Natural killer cell (primary cell): ENCODE measurements at regions not wholly inside any gene's neighbourhood (a gene's known extent, or its start where the extent isn't known, plus 50 kb on each side); places are given as distances from the start of the nearest gene placed in this dataset.

Experiments used
- ATAC-seq, 3 donors: fragments of 150-1000 bp in 2 of 3; fragments of 200-7000 bp in 1 of 3; cut with Tn5 transposase; 1 replicate in 1 of 3; 2 replicates in 2 of 3; pipeline ENCODE4 v1.10.0; 2021; ENCODE audit warnings: mild to moderate bottlenecking in 2 of 3, moderate library complexity in 2 of 3
- DNase-seq, 2 donors: peaks; one replicate each; pipeline versions ENCODE4 v3.0.0 to v3.0.0-alpha.2; 2013 to 2021; ENCODE audit warnings: mixed read lengths in 1 of 2
- H3K27ac ChIP-seq: one replicate; pipeline ENCODE4 v1.5.1; 2013; ENCODE audit warnings: mild to moderate bottlenecking, low read length
- H3K27me3 ChIP-seq: one replicate; pipeline ENCODE4 v1.6.1; 2013; ENCODE audit warnings: low read length; ENCODE audit not compliant: control insufficient read depth, insufficient read depth
- H3K36me3 ChIP-seq: one replicate; pipeline ENCODE4 v1.6.1; 2013; ENCODE audit warnings: low read length; ENCODE audit not compliant: control insufficient read depth, insufficient read depth
- H3K4me1 ChIP-seq: one replicate; pipeline ENCODE4 v1.6.1; 2013; ENCODE audit warnings: low read length; ENCODE audit not compliant: control insufficient read depth, insufficient read depth
- H3K4me3 ChIP-seq: one replicate; pipeline ENCODE4 v1.5.1; 2013; ENCODE audit warnings: low read length
- H3K9me3 ChIP-seq: one replicate; pipeline ENCODE4 v1.6.1; 2013; ENCODE audit warnings: low read length; ENCODE audit not compliant: control insufficient read depth, insufficient read depth
- H3K27ac Mint-ChIP-seq, 2 donors: one replicate each; pipeline ENCODE4 v1.8.0; 2022; ENCODE audit warnings: mild to moderate bottlenecking in 2 of 2, mixed read lengths in 2 of 2, moderate library complexity in 1 of 2
- H3K27me3 Mint-ChIP-seq, 2 donors: one replicate each; pipeline ENCODE4 v1.8.0; 2022; ENCODE audit warnings: low read depth in 2 of 2, mixed read lengths in 2 of 2
- H3K36me3 Mint-ChIP-seq: one replicate; pipeline ENCODE4 v1.8.0; 2022; ENCODE audit warnings: mixed read lengths
- H3K4me1 Mint-ChIP-seq, 2 donors: one replicate each; pipeline ENCODE4 v1.8.0; 2022; ENCODE audit warnings: mixed read lengths in 2 of 2
- H3K4me3 Mint-ChIP-seq: one replicate; pipeline ENCODE4 v1.8.0; 2022; ENCODE audit warnings: mild to moderate bottlenecking, moderate library complexity, mixed read lengths
- H3K9me3 Mint-ChIP-seq, 2 donors: one replicate each; pipeline ENCODE4 v1.8.0; 2022; ENCODE audit warnings: mixed read lengths in 2 of 2
- CTCF ChIP-seq: fragments of 200-600 bp; IDR thresholded peaks from one replicate; pipeline ENCODE4 v1.8.0; 2022; ENCODE audit warnings: antibody characterized with exemption
- WGBS: methylation state at CpG from one replicate; pipeline ENCODE4 v1.1.7; 2013; ENCODE audit warnings: missing lambda C conversion rate; ENCODE audit not compliant: insufficient coverage; 5-methylcytosine and 5-hydroxymethylcytosine counted together
- intact Hi-C: fragments of 100-400 bp; cut with micrococcal nuclease; formaldehyde crosslinking; loops from one replicate; pipeline ENCODE4 v1.14.2; 2022

- no peaks in the 10 kb centered on the region for H3K9me3 Mint-ChIP-seq
- intact Hi-C loops: no loop called here
- no peaks in the 10 kb centered on the region for H3K36me3 Mint-ChIP-seq
- H3K4me1 Mint-ChIP-seq: no peaks in the 10 kb centered on the region
- Histone ChIP-seq H3K4me1 (no peaks in the 10 kb centered on the region), H3K27ac (no peak overlapping the region), H3K27me3 (no peaks in the 10 kb centered on the region), H3K4me3 (no peak overlapping the region), H3K9me3 (no peaks in the 10 kb centered on the region), H3K36me3 (no peaks in the 10 kb centered on the region)
- WGBS: 30% methylated on average over 3 of the region's 4 CpGs
- H3K4me3 Mint-ChIP-seq: no peak overlapping the region
- peaks cover 6 to 10% of the 10 kb centered on the region in 2 donors for H3K27me3 Mint-ChIP-seq
- no peak overlapping the region for H3K27ac Mint-ChIP-seq
- DNase-seq: peak in 1 of 2 donors; percentile 70
- TF ChIP-seq CTCF: peak; percentile 28
- peak; percentile 68 to 84 (median 77) for ATAC-seq
Observed at GRCh38 chr15:79595995-79596622, 164.0 kb downstream of the MINAR1 start.

GRCh38 chr15:79598639-79599038 is 166.5 kb downstream of the MINAR1 start:
- WGBS: 68% methylated on average over 1 of the region's 1 CpG
- DNase-seq: no peak
- H3K9me3 ChIP-seq: no peaks in the 10 kb centered on the region
- Mint-ChIP-seq H3K36me3 (no peaks in the 10 kb centered on the region), H3K9me3 (no peaks in the 10 kb centered on the region), H3K4me1 (no peaks in the 10 kb centered on the region), H3K27ac (no peak overlapping the region), H3K27me3 (peaks cover 6 to 10% of the 10 kb centered on the region in 2 donors), H3K4me3 (no peak overlapping the region)
- no peak overlapping the region for H3K27ac ChIP-seq
- no peak overlapping the region for H3K4me3 ChIP-seq
- no peak for ATAC-seq
- H3K4me1 ChIP-seq: no peaks in the 10 kb centered on the region
- no peak for TF ChIP-seq CTCF
- no peaks in the 10 kb centered on the region for H3K36me3 ChIP-seq
- intact Hi-C loops: no loop called here
- H3K27me3 ChIP-seq: no peaks in the 10 kb centered on the region

GRCh38 chr15:79601405-79602086 is 169.4 kb downstream of the MINAR1 start:
- Histone ChIP-seq H3K9me3 (no peaks in the 10 kb centered on the region), H3K27me3 (no peaks in the 10 kb centered on the region), H3K36me3 (no peaks in the 10 kb centered on the region), H3K4me3 (no peak overlapping the region), H3K27ac (no peak overlapping the region), H3K4me1 (no peaks in the 10 kb centered on the region)
- ATAC-seq (no peak), DNase-seq (no peak)
- Mint-ChIP-seq H3K36me3 (no peaks in the 10 kb centered on the region), H3K27me3 (peaks cover 10 to 12% of the 10 kb centered on the region in 2 donors), H3K9me3 (no peaks in the 10 kb centered on the region), H3K4me1 (no peaks in the 10 kb centered on the region), H3K4me3 (no peak overlapping the region), H3K27ac (no peak overlapping the region)
- no peak for TF ChIP-seq CTCF
- 97% methylated on average over 7 of the region's 7 CpGs for WGBS
- intact Hi-C loops: no loop called here
